NK-92 treated with Interleukin-12 subunit alpha and Interleukin-12 subunit beta, amount 100 ng/mL, for 24 hours (cell line): ENCODE measurements at regions not wholly inside any gene's neighbourhood (a gene's known extent, or its start where the extent isn't known, plus 50 kb on each side); places are given as distances from the start of the nearest gene placed in this dataset.
"Not testable (repeated sequence)": the region's sequence is repeated elsewhere in the genome, so short reads cannot be mapped to it uniquely, and the experiment has no call there.

Experiments
- DNase-seq: peaks from one replicate; lab custom pipeline; 2025; lab: John Stamatoyannopoulos, UW

GRCh38 chr18:38792731-38793130 is 1227.1 kb upstream of the CELF4 start:
- no peak for DNase-seq

DNA sequence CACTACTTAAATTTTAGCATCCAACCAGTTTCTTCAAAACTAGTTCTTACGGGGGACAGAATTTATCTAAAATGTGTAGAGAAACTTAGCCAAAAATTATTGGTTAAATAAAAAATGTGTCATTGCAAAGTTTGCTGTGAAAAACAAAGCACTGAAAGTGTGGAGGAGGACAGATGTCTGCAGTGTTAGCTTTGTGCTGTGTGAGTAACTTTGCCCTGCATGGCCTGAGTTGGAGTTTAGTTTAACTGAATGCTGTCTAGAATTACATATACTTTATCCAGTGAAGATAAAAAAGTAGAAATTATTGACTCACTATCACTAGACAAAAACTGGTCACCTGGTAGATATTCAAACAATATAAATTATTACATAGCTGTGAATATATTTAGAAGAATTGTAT is 1225.2 kb upstream of the CELF4 start:
- DNase-seq, result no peak

GRCh38 chr18:38790303-38790702 is 1224.7 kb upstream of the CELF4 start:
- no peak for DNase-seq

DNA sequence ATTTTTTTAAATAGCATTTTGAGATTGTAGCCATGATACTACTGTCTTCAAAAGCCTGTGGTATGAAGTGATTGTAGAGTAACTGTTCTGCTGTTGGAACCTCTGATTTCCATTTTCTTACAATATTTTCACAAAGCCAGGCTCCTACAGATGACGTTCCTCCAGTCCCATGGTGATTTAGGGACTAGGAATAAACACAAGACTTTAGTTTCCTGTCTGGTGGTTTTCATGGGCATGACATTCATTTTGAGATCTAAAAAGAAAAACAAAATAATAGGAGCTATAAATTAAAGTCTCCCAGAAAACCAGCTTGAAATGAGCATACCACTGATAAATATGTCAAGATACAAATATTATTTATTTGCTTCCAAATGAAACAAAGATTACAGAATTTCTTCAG is 1223.5 kb upstream of the CELF4 start:
- no peak for DNase-seq

GRCh38 chr18:38786906-38787305 is 1221.3 kb upstream of the CELF4 start:
- DNase-seq, result no peak

GRCh38 chr18:38771620-38772019 is 1206.0 kb upstream of the CELF4 start:
- not testable (repeated sequence) for DNase-seq

DNA sequence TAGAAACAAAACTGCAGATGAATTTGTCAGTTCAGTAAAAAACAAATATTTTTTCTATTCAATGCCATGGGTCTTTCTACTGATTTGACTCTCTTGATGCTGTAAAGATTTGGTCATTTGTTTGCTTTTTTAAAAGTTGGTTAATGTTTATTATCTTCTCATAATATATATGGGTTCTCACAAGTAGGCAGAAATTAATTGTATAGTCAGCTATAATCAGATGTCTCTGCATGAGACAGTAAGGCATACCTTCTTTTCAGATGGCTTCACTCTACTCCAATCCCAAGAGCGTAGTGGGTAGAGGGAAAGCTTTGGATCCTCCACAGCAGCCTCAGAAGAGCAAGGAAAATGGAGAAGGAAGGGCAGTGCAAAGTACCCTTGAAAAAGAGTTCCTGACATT is 1202.9 kb upstream of the CELF4 start:
- DNase-seq, result no peak

- no peak for DNase-seq
Observed at GRCh38 chr18:38759457-38759856, 1193.9 kb upstream of the CELF4 start.

DNA sequence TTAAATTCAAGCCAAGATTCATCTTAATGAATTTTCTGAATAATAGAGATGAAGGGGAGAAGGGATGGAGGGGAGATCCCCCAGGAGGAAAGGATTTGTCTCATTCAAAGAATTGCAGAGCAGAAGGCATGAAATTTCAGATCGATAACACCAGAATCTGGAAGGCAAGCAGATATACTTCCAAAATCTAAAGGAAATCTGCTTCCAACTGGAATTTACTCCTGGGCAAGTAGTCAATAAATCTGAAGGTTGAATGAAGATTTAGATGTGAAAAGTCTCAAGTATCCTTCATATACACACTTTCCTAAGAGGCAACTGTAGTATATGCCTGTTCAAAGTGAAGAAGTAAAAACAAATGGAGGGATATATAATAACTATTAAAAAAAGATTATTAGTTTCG is 1190.8 kb upstream of the CELF4 start:
- no peak for DNase-seq

- no peak for DNase-seq
Observed at GRCh38 chr18:38752430-38752829, 1186.8 kb upstream of the CELF4 start.

- no peak for DNase-seq
Observed at GRCh38 chr18:38751898-38752297, 1186.3 kb upstream of the CELF4 start.

GRCh38 chr18:38751211-38751610 is 1185.6 kb upstream of the CELF4 start:
- DNase-seq, result no peak

- no peak for DNase-seq
Observed at GRCh38 chr18:38750751-38751150, 1185.2 kb upstream of the CELF4 start.

- DNase-seq, result no peak
Observed at GRCh38 chr18:38747153-38747552, 1181.6 kb upstream of the CELF4 start.

DNA sequence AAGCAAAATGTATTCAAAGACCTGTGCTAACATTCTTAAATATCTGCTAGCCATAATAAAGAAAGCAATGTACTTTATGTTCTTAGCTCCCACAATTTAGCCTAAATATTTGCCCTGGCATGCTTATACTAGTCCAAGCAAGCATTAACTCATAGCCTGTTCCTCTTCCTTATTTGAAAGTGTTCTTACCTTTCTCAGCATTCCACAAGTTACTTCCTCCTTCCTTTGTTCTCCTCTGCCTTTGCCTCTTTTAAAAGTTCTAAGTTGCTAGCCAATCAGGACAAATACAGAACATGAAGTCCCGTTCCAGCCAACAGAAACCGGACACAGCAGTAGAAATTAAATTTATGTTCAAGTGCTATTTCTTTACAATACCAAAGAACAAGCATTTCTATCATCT is 1154.6 kb upstream of the CELF4 start:
- DNase-seq, result not testable (repeated sequence)

GRCh38 chr18:38718365-38718901 is 1152.8 kb upstream of the CELF4 start:
- no peak for DNase-seq

DNA sequence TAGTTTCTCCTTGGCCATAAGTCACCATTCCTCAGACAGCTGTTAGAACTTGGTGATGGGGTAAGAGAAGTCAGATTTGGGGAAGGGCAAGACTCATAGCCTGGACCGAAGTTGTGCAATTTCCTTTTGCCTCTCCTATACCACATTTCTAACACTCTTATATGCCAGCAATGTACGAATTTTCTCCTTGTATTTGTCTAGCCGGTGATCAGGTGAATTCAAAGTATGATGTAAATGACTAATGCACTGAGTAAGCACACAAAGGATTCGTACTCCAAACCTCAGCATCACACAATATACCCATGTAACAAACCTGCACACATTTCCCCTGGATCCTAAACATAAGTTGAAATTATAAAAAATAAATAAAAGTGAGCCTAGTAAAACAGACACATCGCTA is 1143.5 kb upstream of the CELF4 start:
- no peak for DNase-seq

DNA sequence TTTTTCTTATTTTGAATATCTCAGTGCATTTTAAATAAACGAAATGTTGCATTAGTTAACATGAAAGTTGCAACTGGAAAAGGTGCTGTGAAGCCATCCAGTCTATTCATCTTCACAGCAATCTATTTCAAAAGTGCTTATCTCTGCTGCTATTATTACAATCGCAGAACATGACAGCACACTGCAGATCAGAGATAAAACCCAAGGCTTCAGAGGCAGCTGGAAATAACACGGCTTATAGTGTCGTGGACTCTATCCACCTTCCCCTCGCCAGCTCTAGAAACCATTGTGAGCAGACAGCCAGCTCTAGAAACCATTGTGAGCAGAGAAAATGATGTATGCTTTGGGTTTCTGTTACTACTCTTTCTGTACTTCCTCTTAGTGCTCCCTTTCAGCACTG is 1140.8 kb upstream of the CELF4 start:
- DNase-seq, result no peak

DNA sequence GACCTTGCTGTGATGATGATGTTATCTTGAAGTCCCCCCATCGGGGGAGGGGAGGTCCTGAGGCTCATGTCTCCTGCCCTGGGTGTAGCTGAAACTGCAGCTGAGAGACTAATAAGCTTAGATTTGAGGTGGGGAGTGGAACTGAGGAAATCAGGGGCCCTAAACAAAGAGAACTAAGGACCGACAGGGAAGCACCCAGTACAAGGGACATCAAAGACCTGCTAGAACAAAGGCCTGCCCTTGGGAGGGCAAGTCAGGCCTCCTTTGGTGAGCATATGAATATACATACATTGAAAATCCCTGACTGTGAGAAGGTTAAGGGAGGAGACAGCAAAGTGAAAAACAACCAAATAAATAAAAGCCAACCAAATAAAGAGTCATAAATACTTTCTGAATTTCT is 1132.5 kb upstream of the CELF4 start:
- peak; percentile 0 for DNase-seq

GRCh38 chr18:38695559-38696280 is 1130.1 kb upstream of the CELF4 start:
- no peak for DNase-seq

GRCh38 chr18:38693104-38693503 is 1127.5 kb upstream of the CELF4 start:
- DNase-seq, result no peak

- no peak for DNase-seq
Observed at GRCh38 chr18:38690626-38691025, 1125.0 kb upstream of the CELF4 start.

DNA sequence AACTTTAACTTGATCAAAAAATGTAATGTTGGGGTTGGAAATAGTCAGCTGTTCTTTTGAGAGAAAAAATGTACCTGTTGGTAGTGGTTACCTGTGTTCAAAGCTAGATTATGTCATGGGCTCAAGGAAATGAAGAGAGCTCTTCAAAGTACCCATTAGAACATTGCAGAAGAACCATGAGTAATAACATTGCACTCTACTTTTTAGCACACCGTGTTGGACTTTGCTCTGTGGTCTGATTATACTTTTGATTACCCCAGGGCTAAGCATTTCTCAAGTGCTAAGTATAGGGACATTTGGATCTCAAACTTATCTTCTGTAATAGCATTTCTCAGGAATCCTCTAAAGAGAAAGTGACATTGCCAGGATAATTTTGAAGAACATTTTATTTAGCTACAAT is 1122.8 kb upstream of the CELF4 start:
- DNase-seq, result no peak

DNA sequence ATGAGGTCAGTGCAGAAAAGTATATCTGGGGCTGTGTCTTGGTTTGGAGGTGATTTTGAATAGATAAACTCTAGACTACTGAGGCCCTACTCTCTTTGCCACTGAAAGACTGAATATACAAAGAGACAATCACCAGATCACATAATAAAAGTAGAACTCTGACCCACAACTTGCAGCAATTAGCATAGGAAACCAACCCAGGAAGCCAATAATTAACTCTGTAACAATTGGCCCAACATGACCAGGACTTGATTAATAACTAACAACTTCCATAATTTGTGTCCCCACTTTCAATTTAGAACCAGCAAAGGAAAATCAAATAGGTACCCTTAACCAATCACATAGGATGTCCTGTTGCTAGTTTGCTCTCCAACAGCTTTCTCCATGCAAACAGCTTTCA is 1104.9 kb upstream of the CELF4 start:
- no peak for DNase-seq
